ENCODE measurements at regions not wholly inside any gene's neighbourhood (a gene's known extent, or its start where the extent isn't known, plus 50 kb on each side); places are given as distances from the start of the nearest gene placed in this dataset.

GRCh38 chr16:46519063-46519462 lies 102.1 kb downstream of the SHCBP1 start:
- TF ChIP-seq EZH2 (IDR thresholded peaks at IDR 0.05) (no peak), CTCF (IDR thresholded peaks at IDR 0.05) (no peak), EZH2phosphoT487 (IDR thresholded peaks at IDR 0.05) (no peak)

Data from neural progenitor cell (in vitro differentiated cells).